ENCODE measurements at regions not wholly inside any gene's neighbourhood (a gene's known extent, or its start where the extent isn't known, plus 50 kb on each side); places are given as distances from the start of the nearest gene placed in this dataset.
A peak's percentile ranks its signal among the peaks of the same experiment; 100 is the strongest.

DNA sequence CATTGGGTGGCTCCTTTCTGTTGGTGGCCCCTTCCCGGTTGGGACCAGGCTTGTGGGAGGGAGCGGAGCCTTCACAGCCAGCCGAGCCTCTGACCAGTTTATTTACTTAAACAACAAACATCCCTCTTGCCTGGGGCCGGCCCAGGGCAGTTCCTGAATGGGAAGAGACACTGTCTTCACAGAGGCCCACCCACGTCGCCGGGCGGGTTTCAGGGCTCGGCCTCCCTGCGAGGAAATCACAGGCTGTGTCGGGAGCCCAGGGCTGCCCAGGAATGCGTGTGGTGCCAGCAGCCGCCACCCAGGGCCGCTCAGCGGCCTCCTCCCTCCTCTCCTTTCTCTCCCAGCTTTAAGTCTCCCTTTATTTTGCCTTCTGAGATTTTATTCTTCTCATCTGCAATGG is 132.5 kb downstream of the HSD17B3 start:
- FAIRE-seq (no peak), ATAC-seq (no peak), DNase-seq (ENCODE audit: extremely low read depth in 1 of 4, low spot score in 3 of 4) (no peak)
- BruUV-seq (replicated peaks) = no TSS peak
- Histone ChIP-seq H3K4me3 (no peak overlapping the region), H3K79me2 (ENCODE audit: control insufficient read depth, insufficient read depth, low read length) (no peaks in the 10 kb centered on the region), H3K9me3 (replicated peaks; ENCODE audit: control insufficient read depth, insufficient read depth, low read depth, low read length) (no peaks in the 10 kb centered on the region), H3K4me1 (replicated peaks in 1 of 2; ENCODE audit: control insufficient read depth in 2 of 2, insufficient read depth in 2 of 2, low read length in 2 of 2) (peaks cover 0 to 4% of the 10 kb centered on the region in 2 experiments; a peak in 1 of 5 replicates), H4K20me1 (replicated peaks; ENCODE audit: control insufficient read depth, insufficient read depth, low read length) (no peaks in the 10 kb centered on the region; the same call in 1 of the 2 replicates), H3K27me3 (ENCODE audit: control insufficient read depth in 2 of 2, insufficient read depth in 2 of 2, low read length in 2 of 2) (peaks cover 47 to 72% of the 10 kb centered on the region in 2 experiments), H3K27ac (ENCODE audit: extremely low read depth, low read depth, low read length) (no peak overlapping the region), H3K9me1 (ENCODE audit: control insufficient read depth, insufficient read depth, low read length) (no peaks in the 10 kb centered on the region), H3K4me2 (ENCODE audit: insufficient read depth, low read length) (no peak overlapping the region), H2AFZ (ENCODE audit: low read depth, low read length) (no peak overlapping the region), H3K36me3 (ENCODE audit: control insufficient read depth, insufficient read depth, low read length) (no peaks in the 10 kb centered on the region), H3K9ac (ENCODE audit: insufficient read depth in 1 of 2, low read depth in 2 of 2, low read length in 2 of 2) (peak overlapping the region in 1 of 2 experiments; percentile 15; a peak in 1 of 4 replicates)
- ChIA-PET CTCF (ENCODE audit: low intra/inter-chr PET ratio) (no interaction called here), POLR2A (no interaction called here)
- 1% methylated on average over 12 of the region's 15 CpGs for WGBS (ENCODE audit: insufficient coverage, low coverage, missing lambda C conversion rate)
- in situ Hi-C loops (cut with MboI) (no loop called here), intact Hi-C loops (cut with micrococcal nuclease) (no loop called here)
- TF ChIP-seq GATAD2B (IDR thresholded peaks at IDR 0.05; ENCODE audit: borderline replicate concordance) = no peak

DNA sequence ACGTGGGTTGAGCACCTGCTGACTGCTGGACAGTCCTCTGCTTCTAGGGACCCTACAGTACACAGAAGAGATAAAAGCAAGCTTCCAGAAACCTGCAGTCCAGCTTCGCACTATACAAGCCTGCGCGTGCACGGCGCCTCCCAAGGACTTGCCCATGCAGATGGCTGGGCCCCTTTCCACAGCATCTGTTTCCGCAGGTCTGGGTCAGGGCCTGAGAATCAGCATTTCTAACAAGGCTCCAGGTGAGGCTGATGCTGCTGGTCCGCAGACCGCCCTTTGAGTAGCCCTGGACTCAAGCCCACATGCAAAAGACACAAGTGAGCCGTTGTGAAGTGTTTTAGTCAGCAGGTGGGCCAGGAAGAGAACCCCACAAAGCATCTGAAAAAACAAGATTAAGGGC is 133.1 kb downstream of the HSD17B3 start:
- Histone ChIP-seq H3K9me1 (ENCODE audit: control insufficient read depth, insufficient read depth, low read length) (no peaks in the 10 kb centered on the region), H3K27ac (ENCODE audit: extremely low read depth, low read depth, low read length) (no peak overlapping the region), H3K9ac (ENCODE audit: insufficient read depth in 1 of 2, low read depth in 2 of 2, low read length in 2 of 2) (no peak overlapping the region), H3K9me3 (replicated peaks; ENCODE audit: control insufficient read depth, insufficient read depth, low read depth, low read length) (no peaks in the 10 kb centered on the region), H3K27me3 (ENCODE audit: control insufficient read depth in 2 of 2, insufficient read depth in 2 of 2, low read length in 2 of 2) (peaks cover 50 to 77% of the 10 kb centered on the region in 2 experiments), H2AFZ (ENCODE audit: low read depth, low read length) (no peak overlapping the region), H3K4me3 (no peak overlapping the region), H3K4me2 (ENCODE audit: insufficient read depth, low read length) (no peak overlapping the region), H3K4me1 (replicated peaks in 1 of 2; ENCODE audit: control insufficient read depth in 2 of 2, insufficient read depth in 2 of 2, low read length in 2 of 2) (peaks cover 0 to 4% of the 10 kb centered on the region in 2 experiments; a peak in 1 of 5 replicates), H3K36me3 (ENCODE audit: control insufficient read depth, insufficient read depth, low read length) (no peaks in the 10 kb centered on the region), H3K79me2 (ENCODE audit: control insufficient read depth, insufficient read depth, low read length) (no peaks in the 10 kb centered on the region), H4K20me1 (replicated peaks; ENCODE audit: control insufficient read depth, insufficient read depth, low read length) (no peaks in the 10 kb centered on the region; the same call in 1 of the 2 replicates)
- in situ Hi-C loops (cut with MboI) (no loop called here), intact Hi-C loops (cut with micrococcal nuclease) (no loop called here)
- ChIA-PET CTCF (ENCODE audit: low intra/inter-chr PET ratio) (no interaction called here), POLR2A (no interaction called here)
- ATAC-seq (no peak), FAIRE-seq (no peak), DNase-seq (ENCODE audit: extremely low read depth in 1 of 4, low spot score in 3 of 4) (no peak)
- WGBS (ENCODE audit: insufficient coverage, low coverage, missing lambda C conversion rate) = 29% methylated on average over 10 of the region's 10 CpGs
- no TSS peak for BruUV-seq (replicated peaks)
- TF ChIP-seq RUNX1 (IDR thresholded peaks at IDR 0.05; ENCODE audit: low read depth) (no peak), NR3C1 (CRISPR knock-in tag; IDR thresholded peaks at IDR 0.05) (no peak), GATAD2A (IDR thresholded peaks at IDR 0.05) (no peak), ZNF717 (CRISPR knock-in tag; IDR thresholded peaks at IDR 0.05) (no peak), CBX5 (IDR thresholded peaks at IDR 0.05; ENCODE audit: borderline replicate concordance, low read depth) (no peak)
- TF ChIP-seq, protein P1, sequence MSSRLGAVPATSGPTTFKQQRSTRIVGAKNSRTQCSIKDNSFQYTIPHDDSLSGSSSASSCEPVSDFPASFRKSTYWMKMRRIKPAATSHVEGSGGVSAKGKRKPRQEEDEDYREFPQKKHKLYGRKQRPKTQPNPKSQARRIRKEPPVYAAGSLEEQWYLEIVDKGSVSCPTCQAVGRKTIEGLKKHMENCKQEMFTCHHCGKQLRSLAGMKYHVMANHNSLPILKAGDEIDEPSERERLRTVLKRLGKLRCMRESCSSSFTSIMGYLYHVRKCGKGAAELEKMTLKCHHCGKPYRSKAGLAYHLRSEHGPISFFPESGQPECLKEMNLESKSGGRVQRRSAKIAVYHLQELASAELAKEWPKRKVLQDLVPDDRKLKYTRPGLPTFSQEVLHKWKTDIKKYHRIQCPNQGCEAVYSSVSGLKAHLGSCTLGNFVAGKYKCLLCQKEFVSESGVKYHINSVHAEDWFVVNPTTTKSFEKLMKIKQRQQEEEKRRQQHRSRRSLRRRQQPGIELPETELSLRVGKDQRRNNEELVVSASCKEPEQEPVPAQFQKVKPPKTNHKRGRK (tag; IDR thresholded peaks at IDR 0.05) = no peak
- TF ChIP-seq, protein P2, sequence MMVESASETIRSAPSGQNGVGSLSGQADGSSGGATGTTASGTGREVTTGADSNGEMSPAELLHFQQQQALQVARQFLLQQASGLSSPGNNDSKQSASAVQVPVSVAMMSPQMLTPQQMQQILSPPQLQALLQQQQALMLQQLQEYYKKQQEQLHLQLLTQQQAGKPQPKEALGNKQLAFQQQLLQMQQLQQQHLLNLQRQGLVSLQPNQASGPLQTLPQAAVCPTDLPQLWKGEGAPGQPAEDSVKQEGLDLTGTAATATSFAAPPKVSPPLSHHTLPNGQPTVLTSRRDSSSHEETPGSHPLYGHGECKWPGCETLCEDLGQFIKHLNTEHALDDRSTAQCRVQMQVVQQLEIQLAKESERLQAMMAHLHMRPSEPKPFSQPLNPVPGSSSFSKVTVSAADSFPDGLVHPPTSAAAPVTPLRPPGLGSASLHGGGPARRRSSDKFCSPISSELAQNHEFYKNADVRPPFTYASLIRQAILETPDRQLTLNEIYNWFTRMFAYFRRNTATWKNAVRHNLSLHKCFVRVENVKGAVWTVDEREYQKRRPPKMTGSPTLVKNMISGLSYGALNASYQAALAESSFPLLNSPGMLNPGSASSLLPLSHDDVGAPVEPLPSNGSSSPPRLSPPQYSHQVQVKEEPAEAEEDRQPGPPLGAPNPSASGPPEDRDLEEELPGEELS (CRISPR knock-in tag; IDR thresholded peaks at IDR 0.05; ENCODE audit: borderline replicate concordance) = no peak
- TF ChIP-seq, protein P3, sequence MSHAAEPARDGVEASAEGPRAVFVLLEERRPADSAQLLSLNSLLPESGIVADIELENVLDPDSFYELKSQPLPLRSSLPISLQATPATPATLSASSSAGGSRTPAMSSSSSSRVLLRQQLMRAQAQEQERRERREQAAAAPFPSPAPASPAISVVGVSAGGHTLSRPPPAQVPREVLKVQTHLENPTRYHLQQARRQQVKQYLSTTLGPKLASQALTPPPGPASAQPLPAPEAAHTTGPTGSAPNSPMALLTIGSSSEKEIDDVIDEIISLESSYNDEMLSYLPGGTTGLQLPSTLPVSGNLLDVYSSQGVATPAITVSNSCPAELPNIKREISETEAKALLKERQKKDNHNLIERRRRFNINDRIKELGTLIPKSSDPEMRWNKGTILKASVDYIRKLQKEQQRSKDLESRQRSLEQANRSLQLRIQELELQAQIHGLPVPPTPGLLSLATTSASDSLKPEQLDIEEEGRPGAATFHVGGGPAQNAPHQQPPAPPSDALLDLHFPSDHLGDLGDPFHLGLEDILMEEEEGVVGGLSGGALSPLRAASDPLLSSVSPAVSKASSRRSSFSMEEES (CRISPR knock-in tag; IDR thresholded peaks at IDR 0.05) = no peak
- TF ChIP-seq, protein P4, sequence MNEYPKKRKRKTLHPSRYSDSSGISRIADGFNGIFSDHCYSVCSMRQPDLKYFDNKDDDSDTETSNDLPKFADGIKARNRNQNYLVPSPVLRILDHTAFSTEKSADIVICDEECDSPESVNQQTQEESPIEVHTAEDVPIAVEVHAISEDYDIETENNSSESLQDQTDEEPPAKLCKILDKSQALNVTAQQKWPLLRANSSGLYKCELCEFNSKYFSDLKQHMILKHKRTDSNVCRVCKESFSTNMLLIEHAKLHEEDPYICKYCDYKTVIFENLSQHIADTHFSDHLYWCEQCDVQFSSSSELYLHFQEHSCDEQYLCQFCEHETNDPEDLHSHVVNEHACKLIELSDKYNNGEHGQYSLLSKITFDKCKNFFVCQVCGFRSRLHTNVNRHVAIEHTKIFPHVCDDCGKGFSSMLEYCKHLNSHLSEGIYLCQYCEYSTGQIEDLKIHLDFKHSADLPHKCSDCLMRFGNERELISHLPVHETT (CRISPR knock-in tag; conservative IDR thresholded peaks at IDR 0.05 in 1 of 2, IDR thresholded peaks at IDR 0.05 in 1 of 2) = no peak
